ENCODE measurements at regions not wholly inside any gene's neighbourhood (a gene's known extent, or its start where the extent isn't known, plus 50 kb on each side); places are given as distances from the start of the nearest gene placed in this dataset.
"Not testable (repeated sequence)": the region's sequence is repeated elsewhere in the genome, so short reads cannot be mapped to it uniquely, and the experiment has no call there.

DNA sequence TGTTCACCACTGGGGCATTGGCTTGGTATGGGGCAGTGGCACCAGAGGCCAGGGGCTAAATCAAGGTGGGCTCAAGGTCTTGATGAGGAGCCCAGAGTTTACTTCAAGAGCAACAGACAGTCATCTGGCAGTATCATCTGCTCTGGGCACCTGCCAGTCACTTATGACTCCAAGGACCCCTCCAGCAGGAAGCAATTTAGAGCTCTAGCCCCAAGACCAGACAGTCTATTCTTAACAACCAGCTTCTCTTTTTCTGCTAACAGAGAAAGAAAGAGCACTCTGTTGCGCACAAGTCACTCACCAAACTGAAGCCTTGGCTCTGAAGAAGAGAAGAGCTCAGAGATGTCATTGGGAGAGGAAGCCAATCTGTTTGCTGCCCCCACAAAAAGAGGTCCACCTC is 309.2 kb downstream of the HS3ST1 start:
- DNase-seq, result no peak

DNA sequence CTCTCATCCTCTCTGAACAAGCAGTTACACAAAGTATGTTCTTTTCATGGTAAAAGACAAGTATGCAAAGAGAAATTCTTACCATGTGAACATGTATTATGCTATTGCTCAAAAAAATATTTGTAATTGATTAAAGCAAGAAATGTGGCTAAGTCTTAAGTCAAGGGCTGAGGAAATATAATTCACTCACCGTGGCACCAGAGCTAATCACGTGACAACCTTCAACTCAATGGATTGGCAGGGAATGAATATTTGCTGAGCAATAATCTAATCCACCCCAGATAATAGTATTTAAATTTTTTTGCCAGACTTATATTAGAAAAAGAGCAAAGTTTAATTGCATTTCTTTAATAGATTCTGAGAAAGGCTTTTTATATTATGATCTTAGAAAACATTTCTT is 310.2 kb downstream of the HS3ST1 start:
- DNase-seq, result no peak

DNA sequence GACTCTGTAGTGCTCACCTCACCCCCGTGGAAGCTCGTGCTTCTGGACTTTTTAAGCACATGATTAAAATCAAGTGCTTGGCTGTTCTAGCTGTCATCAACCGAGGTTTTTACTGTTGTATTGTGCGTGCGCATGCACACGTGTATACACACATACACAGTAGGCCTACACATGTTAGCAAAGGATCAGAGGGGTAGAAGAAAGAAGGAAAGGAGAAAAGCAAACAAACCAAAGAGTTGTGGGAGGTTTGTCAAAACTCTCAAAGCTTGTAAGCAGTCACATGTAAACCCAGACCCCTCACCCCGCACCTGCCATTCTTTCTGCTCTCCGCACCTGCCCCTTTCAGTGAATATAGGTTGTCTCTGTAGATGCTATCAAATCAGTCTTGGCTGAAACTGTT is 311.8 kb downstream of the HS3ST1 start:
- no peak for DNase-seq

- no peak for DNase-seq
Observed at GRCh38 chr4:11111876-11112275, 316.8 kb downstream of the HS3ST1 start.

GRCh38 chr4:11111370-11111769 is 317.3 kb downstream of the HS3ST1 start:
- DNase-seq, result no peak

GRCh38 chr4:11106759-11107158 is 321.9 kb downstream of the HS3ST1 start:
- DNase-seq, result no peak

- DNase-seq, result no peak
Observed at GRCh38 chr4:11106190-11106589, 322.5 kb downstream of the HS3ST1 start.

DNA sequence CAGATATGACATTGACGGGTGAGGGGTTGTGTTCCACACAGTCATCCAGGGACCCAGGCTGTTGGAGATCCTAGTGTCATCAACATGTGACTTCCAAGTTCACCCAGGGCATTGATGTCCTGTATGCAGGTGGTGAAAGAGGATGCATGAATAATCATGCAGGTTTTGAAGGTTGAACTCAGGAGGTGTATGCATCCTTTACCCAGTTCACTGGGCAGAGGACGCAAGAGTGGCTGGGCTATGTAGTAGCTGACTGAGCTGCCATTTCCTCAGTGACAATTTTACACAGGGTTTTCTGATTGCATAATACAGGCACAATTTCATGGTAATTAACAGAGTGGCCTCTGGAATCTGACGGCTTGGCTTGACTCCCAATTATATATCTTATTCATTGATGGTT is 323.0 kb downstream of the HS3ST1 start:
- DNase-seq, result no peak

DNA sequence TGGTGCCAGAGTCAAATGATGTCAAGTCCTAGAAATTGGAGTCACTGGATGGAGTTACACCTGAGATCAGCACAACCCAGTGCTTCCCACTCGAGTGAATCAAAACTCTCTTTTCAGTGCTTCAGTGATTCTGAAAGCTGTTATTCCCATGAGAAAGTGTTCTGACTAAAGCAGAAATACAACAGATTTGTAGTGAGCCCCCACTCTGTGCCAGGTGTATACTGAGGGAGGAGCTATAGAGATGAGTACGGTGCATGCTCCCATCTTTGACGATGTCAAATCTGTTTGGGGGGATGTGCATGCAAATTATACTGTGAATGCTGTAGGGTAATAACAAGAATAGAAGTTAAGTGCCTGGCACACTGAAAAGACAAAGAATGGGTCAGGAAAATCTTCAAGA is 330.2 kb downstream of the HS3ST1 start:
- no peak for DNase-seq

- no peak for DNase-seq
Observed at GRCh38 chr4:11097725-11098124, 331.0 kb downstream of the HS3ST1 start.

DNA sequence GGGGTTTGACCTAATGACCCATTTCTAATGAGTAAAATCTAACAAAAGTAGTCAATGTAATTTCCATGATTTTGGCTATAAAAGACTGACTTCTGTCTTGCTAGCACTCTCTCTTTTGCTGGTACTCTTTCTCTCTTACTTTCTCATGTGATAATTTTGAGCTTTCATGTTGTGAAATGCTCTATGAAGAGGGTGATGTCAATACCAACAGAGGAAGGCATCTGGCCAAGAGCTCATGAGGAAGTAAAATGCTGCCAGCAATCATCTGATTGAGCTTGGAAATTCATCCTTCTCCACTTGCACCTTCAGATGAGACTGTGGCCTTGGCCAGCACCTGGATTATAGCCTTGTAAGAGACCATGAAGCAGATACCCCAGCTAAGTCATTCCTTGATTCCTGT is 347.7 kb downstream of the HS3ST1 start:
- no peak for DNase-seq

DNA sequence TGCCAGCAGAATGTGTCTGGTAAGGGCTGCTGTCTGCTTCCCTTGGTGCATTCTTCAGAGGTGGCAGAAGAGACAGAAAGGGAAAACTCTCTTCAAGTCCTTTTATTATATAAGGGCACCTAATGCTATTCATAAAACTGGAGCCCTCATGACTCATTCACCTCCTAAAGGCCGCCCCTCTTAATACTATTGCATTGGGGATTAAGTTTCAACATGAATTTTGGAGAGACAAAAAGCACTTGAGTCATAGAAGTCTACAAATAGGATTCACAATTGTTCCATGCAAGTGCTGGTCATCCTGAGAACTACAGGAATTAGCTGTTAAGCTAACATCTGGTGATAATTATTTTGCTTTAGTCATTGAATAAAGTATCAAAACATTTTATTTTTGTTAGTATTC is 349.5 kb downstream of the HS3ST1 start:
- DNase-seq, result no peak

DNA sequence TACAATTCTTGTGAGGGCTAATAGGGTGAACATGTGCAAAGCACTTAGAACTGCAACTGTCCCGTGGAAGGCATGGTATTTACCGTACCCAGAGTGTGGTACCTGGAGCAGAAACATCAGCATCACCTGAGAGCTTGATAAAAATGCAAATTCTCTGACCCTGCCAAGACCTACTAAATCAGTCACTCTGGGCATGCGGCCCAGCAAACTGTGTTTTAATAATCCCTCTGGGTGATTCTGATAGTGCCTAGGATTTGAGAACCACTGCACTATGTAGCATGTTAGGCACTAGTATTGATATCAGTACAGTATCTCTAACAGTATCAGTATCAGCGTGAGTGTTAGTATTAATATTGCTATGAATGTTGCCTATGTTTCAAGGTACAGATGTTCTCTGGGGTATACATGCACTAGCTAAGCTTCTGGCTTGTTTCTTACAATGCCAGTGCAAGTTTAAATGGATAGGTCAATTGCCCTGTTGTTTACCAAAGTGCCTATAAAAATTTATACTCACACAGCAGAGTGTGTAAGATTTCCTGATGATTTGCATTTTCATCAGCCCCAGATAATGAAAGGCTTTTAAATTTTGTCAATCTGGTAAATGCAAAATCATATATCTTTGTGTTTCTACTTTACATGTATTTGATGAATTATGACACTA is 354.0 kb downstream of the HS3ST1 start:
- DNase-seq, result no peak

- no peak for DNase-seq
Observed at GRCh38 chr4:11073621-11074051, 355.1 kb downstream of the HS3ST1 start.

DNA sequence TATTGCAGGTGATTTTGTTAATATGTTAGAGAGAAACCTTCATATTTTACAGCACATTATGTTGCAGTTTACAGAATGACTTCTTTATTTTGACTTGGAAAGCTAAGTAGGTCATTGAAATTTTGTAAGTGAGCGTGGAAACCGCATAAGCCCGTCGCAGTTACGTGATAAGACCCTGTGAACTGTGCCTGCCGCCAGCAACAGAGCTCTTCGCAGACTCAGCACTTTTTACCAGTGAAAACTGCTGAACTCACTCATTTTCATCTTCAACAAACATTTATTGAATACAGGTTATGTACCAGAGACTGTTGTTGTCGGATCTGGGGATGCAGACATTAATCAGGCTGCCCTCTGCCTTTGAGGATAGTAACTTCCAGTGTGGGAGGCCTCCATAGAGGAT is 355.7 kb downstream of the HS3ST1 start:
- no peak for DNase-seq

- DNase-seq, result no peak
Observed at GRCh38 chr4:11072463-11072862, 356.2 kb downstream of the HS3ST1 start.

- no peak for DNase-seq
Observed at GRCh38 chr4:11070813-11071212, 357.9 kb downstream of the HS3ST1 start.

DNA sequence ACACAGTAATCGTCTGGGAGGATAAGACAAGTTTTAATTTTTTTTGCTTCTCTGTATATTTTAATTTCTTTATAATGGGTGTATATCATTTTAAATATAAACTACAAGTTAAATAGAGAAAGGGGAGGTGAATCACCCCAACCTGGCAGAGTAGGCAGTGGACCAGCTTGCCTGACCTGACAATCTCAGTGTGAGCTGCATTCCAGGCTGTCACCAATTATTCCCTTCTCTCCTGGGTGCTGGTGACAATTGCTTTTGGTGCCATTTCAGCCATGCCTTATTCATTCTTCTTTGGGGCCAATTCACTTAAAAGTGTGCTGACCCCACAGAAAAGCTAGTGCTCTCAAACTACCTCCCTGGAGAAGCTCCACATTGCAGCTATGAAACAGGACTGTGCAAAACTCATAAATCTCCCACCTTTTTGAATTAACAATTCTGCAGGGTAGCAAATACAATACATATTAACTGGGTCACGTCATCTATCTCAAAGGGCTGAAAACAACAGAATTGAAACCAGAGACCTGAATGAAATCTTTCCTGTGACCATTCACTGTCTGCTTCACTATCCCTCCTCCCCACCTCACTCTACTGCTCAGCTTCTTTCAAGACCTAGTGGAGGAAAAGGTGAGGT is 359.0 kb downstream of the HS3ST1 start:
- DNase-seq, result no peak

- DNase-seq, result no peak
Observed at GRCh38 chr4:11069083-11069482, 359.6 kb downstream of the HS3ST1 start.

- DNase-seq, result not testable (repeated sequence)
Observed at GRCh38 chr4:11066584-11066983, 362.1 kb downstream of the HS3ST1 start.

- DNase-seq, result not testable (repeated sequence)
Observed at GRCh38 chr4:11060637-11061036, 368.1 kb downstream of the HS3ST1 start.

GRCh38 chr4:11054937-11055336 is 370.4 kb upstream of the CLNK start:
- DNase-seq, result not testable (repeated sequence)

- DNase-seq, result no peak
Observed at GRCh38 chr4:11053601-11054220, 369.1 kb upstream of the CLNK start.

DNA sequence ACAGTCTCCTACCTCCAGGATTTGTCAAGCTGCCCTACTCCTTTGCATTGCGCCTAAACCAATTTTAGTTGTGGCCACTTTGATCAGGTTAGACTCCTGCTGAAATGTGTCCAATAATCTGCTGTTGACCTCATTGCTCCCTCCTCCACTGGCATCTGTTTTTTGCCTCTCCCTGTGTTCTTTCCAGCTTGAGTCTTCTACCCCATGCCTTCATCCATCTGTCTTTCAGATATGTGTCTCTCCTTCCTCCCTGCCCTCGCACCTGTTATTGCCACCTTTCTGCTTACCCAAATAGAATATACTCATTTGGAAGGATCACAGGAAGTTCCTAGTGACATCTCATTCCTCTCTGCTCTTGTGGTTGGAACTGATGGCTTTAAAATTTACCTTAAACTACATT is 366.6 kb upstream of the CLNK start:
- DNase-seq, result no peak

DNA sequence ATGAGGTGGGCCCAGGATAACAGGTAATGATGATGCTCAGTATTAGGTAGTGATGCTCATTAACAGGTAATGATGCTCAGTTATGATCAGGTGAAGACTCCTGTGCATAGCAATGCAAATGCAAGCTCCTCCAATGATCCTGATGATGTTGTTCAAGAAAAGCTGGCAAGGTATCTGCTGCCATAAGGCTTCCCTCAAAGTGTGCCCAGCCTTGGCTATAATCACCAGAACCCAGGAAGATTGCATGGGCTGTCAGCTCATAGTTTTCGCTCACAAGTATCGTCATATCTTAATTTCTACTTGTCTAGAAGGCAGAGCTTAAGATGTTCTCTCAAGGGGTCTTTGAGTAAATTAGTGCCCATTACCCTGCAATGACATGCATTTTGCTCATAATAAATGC is 366.2 kb upstream of the CLNK start:
- no peak for DNase-seq

All from NCI-H1105 (cell line).